ENCODE measurements at regions not wholly inside any gene's neighbourhood (a gene's known extent, or its start where the extent isn't known, plus 50 kb on each side); places are given as distances from the start of the nearest gene placed in this dataset.

DNA sequence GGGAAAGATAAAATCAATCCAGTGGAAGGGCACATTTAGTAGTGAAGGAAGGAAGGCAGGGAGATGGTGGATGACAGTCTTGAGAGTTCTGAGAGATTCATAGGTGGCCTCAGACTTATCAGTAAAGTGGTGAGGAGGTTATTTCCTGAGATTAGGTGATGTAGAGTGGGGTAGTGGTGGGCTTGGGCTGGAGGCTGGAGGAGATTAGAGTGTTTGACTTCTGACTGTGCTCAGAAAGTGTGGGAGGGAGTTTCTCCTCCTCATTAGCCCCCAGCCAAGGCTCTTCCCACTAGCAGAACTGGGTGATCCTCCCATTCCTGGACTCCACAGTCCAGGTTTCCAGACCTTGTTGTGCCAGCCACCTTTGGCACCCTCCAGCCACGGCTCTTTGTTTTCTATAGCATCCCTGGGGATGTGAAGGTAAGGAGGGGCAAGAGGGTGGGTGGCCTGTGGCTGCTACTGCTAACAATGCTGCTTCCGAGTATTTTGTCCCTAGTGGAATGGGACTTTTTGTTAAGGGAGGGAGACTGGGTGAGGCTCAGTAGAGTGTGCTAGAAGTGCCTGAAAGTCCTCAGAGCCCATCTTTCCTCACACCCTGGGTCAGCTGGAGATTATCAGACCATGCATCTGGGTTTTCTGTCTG, 94.4 kb downstream of the ADRB2 start:
- no peaks in the 10 kb centered on the region for H3K36me3 Mint-ChIP-seq
- no peaks in the 10 kb centered on the region for H3K9me3 Mint-ChIP-seq
- H3K4me1 Mint-ChIP-seq (ENCODE audit: low read depth) = peaks cover 5% of the 10 kb centered on the region
- no peak overlapping the region for H3K4me3 Mint-ChIP-seq
- no peak overlapping the region for H3K27ac Mint-ChIP-seq
- peaks cover 21% of the 10 kb centered on the region for H3K27me3 Mint-ChIP-seq
- intact Hi-C loops (cut with micrococcal nuclease) = no loop called here
- CTCF ChIA-PET = no interaction called here
- no peak for DNase-seq
- POLR2A ChIA-PET = no interaction called here

DNA sequence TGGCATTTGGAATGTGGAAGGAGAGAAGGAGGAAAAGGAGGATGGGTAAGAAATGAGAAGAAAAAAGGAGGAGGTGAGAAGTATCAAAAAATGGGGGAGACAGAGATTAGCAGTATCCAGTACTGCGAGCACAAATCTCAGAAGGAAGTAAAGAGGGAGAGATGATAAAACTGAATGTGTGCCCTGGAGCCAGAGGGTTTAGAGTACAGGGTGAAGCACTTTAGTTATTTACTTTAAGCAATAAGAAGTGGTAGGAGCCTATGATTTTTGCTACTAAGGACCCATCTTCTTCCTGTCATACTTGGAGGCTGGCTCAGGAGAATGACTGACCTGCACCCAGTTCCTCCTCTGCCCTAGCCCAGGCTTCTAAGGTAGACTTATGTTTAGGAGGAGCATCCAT, 94.9 kb downstream of the ADRB2 start:
- intact Hi-C loops (cut with micrococcal nuclease) = no loop called here
- H3K9me3 Mint-ChIP-seq = no peaks in the 10 kb centered on the region
- H3K4me1 Mint-ChIP-seq (ENCODE audit: low read depth) = peaks cover 5% of the 10 kb centered on the region
- no peak overlapping the region for H3K27ac Mint-ChIP-seq
- ChIA-PET CTCF (no interaction called here), POLR2A (no interaction called here)
- peaks cover 22% of the 10 kb centered on the region for H3K27me3 Mint-ChIP-seq
- H3K4me3 Mint-ChIP-seq = no peak overlapping the region
- DNase-seq = no peak
- no peaks in the 10 kb centered on the region for H3K36me3 Mint-ChIP-seq

DNA sequence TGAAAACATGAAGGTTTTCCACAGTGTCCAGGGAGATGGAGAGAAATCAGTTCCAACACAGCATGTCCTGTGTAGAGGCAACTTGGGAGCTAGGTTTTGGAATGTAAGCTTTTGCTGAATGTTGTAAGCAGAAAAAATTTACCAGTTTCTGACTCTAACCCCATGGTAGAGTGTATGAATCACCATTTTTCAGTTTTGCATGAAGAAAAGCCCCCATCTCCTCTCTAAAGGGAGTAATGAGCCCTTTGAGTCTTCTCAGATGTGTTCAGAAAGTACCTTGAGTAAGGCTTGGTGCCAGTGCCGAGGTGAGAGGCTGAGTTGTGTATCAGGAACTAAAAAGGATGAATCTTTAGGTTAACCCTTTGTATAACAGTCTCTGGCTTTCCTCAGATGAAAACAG, 96.2 kb downstream of the ADRB2 start:
- Mint-ChIP-seq H3K4me3 (no peak overlapping the region), H3K4me1 (ENCODE audit: low read depth) (peaks cover 5% of the 10 kb centered on the region), H3K9me3 (no peaks in the 10 kb centered on the region), H3K27ac (no peak overlapping the region), H3K36me3 (no peaks in the 10 kb centered on the region), H3K27me3 (peaks cover 22% of the 10 kb centered on the region)
- POLR2A ChIA-PET = no interaction called here
- intact Hi-C loops (cut with micrococcal nuclease) = no loop called here
- CTCF ChIA-PET = interaction anchor here (1.3 kb wide), 1 partner anchor 29 kb away, joined by 4 read pairs; no protein-coding TSS in a partner anchor
- peak; percentile 21 for DNase-seq

DNA sequence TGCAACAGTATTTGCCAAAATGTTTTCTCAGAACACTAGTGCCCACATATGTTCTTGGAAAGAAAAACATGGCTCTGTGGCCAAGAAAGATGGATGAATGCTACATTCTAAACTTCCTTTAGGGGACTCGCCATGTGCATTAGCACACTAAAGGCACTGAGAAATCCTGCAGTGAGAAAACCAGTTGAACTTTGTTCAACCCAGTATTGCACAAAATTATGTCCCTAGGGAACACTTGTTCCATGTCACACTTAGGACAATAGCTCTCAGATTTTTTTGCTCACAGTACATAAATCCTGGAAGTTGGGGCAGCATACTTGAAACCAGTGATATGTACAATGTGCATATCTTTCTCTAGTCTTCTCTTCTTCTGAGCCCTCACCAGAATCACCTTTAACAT, 96.6 kb downstream of the ADRB2 start:
- CTCF ChIA-PET = interaction anchor here (1.3 kb wide), 1 partner anchor 30 kb away, joined by 4 read pairs; no protein-coding TSS in a partner anchor
- DNase-seq = no peak
- POLR2A ChIA-PET = no interaction called here
- Mint-ChIP-seq H3K27ac (no peak overlapping the region), H3K4me1 (ENCODE audit: low read depth) (peaks cover 5% of the 10 kb centered on the region), H3K36me3 (no peaks in the 10 kb centered on the region), H3K9me3 (no peaks in the 10 kb centered on the region), H3K4me3 (no peak overlapping the region), H3K27me3 (peaks cover 22% of the 10 kb centered on the region)
- intact Hi-C loops (cut with micrococcal nuclease) = no loop called here

DNA sequence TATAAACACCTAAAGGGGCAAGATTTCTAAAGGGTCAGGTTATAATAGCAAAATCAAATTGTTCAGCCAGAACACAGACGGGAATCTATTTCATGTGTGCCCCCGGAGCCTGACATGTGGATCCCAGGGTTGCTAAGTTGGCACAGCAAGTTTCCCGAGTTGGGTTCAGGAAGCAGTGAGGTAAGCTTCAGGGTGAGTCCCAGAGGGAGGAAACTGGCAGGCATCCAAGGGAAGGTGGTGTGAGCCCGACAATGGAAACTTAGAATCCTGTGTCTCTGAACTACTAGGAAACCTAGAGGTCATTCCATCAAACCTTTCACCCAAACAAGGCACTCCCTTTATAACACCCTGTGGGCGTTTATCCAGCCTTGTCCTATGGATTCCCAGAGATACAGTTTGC, 98.4 kb downstream of the ADRB2 start:
- intact Hi-C loops (cut with micrococcal nuclease) = no loop called here
- CTCF ChIA-PET = interaction anchor here (0.8 to 1.7 kb wide), 2 partner anchors 33 to 194 kb away, joined by 3 to 5 read pairs; no protein-coding TSS in a partner anchor
- Mint-ChIP-seq H3K4me3 (no peak overlapping the region), H3K36me3 (no peaks in the 10 kb centered on the region), H3K27me3 (peaks cover 19% of the 10 kb centered on the region), H3K4me1 (ENCODE audit: low read depth) (peaks cover 5% of the 10 kb centered on the region), H3K27ac (no peak overlapping the region), H3K9me3 (no peaks in the 10 kb centered on the region)
- no peak for DNase-seq
- POLR2A ChIA-PET = no interaction called here

DNA sequence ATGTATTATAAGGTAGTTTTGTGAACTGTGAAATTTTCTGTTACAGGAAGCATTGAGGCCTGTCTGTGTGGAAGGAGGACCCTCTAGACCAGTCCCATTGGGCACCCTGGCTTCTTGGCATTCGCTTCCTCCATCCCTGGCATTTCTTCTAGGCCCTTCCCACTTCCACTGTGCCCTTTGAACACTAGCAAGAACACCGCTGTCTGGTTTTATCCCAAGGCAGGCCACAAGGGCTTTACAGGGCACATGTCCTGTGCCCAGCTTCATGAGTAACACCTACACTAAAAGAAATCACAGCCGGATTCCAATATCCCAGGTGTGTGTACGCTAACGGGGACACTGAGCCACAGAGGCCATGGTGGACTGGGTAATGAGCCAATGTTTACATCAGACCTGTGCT, 99.8 kb downstream of the ADRB2 start:
- peaks cover 5% of the 10 kb centered on the region for H3K4me1 Mint-ChIP-seq (ENCODE audit: low read depth)
- no peak for DNase-seq
- ChIA-PET POLR2A (no interaction called here), CTCF (interaction anchor here (0.5 kb wide), 1 partner anchor 176 kb away, joined by 3 read pairs; no protein-coding TSS in a partner anchor)
- H3K9me3 Mint-ChIP-seq = no peaks in the 10 kb centered on the region
- no peaks in the 10 kb centered on the region for H3K36me3 Mint-ChIP-seq
- peaks cover 14% of the 10 kb centered on the region for H3K27me3 Mint-ChIP-seq
- no peak overlapping the region for H3K27ac Mint-ChIP-seq
- no peak overlapping the region for H3K4me3 Mint-ChIP-seq
- intact Hi-C loops (cut with micrococcal nuclease) = no loop called here

DNA sequence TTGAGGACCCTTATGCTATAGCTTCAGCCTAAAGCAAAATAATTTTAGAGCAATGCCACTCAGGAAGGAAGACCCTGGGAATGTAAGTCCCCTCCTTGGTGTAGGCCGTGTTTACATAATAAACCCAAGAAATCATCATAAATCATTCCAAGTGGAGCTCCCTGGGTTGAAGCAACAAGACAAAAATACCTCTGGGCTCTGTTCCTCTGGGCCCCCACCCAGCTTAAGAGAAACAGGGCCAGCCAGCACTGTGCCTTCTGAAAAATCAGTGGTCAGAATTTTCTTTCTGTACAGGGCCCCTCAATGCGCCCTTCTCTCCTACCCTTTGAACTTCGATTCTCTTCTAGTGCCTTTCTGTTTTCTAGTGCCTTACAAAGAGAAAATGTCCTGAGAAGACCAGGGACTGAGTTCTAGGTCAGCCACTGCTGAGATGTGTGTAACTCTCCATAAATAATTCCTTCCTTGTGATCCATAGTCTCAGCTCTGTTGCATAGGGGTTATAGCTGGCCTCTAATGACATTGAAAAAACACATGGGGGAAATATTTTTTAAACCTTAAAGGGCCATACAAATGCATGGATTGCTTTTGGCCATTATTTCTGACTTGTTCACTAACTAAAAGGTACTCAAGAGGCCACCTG, 101.0 kb downstream of the ADRB2 start:
- Mint-ChIP-seq H3K9me3 (no peaks in the 10 kb centered on the region), H3K27ac (no peak overlapping the region), H3K36me3 (no peaks in the 10 kb centered on the region), H3K27me3 (peaks cover 12% of the 10 kb centered on the region), H3K4me1 (ENCODE audit: low read depth) (peaks cover 3% of the 10 kb centered on the region), H3K4me3 (no peak overlapping the region)
- POLR2A ChIA-PET = no interaction called here
- DNase-seq = no peak
- intact Hi-C loops (cut with micrococcal nuclease) = no loop called here
- CTCF ChIA-PET = interaction anchor here (0.6 to 1.3 kb wide), 3 partner anchors 31 to 169 kb away, joined by 3 read pairs; no protein-coding TSS in a partner anchor

DNA sequence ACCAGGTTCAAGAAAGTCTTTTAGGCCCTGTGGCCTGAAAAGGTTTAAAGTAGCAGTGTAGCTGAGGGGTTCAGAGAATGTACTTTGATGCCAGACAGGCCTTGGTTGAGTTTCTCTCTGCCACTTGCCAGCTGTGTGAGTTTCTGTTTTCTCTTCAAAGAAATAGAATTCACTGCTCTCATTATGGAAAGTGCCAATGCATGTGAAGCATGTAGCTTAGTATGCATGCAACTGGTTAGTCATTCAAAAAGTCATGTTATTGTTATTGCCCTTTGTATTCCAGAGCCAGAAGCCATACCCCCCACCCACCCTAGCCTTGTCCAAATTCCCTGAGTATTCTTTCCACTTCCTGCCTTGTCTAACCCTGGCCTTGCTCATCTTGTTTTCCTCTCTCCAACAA, 101.7 kb downstream of the ADRB2 start:
- H3K27ac Mint-ChIP-seq = no peak overlapping the region
- no peaks in the 10 kb centered on the region for H3K9me3 Mint-ChIP-seq
- ChIA-PET POLR2A (no interaction called here), CTCF (interaction anchor here (1.3 kb wide), 1 partner anchor 108 kb away, joined by 3 read pairs; no protein-coding TSS in a partner anchor)
- H3K4me3 Mint-ChIP-seq = no peak overlapping the region
- peaks cover 9% of the 10 kb centered on the region for H3K27me3 Mint-ChIP-seq
- intact Hi-C loops (cut with micrococcal nuclease) = no loop called here
- H3K4me1 Mint-ChIP-seq (ENCODE audit: low read depth) = no peaks in the 10 kb centered on the region
- no peak for DNase-seq
- H3K36me3 Mint-ChIP-seq = no peaks in the 10 kb centered on the region

DNA sequence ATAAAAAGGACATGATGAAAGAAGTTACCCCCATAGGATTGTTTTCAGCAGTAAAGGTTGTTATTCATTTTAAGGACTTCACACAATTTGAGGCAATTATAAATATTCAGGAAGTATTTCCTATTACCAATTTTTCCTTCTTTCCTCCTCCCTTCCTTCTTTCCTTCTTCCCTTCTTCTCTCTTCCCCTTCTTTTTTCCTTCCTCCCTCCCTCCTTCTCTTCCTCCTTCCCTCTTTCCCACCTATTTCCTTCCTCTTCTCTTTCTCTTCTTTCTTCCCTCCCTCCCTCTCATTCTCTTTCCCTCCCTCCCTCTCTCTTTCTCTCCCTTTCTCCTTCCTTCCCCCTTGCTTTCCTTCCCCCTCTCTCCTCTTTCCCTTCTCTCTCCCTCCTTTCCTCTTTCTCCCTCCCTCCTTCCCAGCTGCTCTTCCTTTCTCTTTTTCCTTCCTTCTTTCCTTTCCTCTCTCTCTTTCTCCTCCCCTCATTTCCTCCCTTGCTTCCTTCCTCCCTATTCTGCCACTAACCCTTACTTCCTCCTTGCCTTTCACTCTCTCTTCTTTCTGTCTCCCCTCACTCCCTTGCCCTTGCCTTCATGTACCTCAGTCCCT, 105.1 kb downstream of the ADRB2 start:
- no peak overlapping the region for H3K4me3 Mint-ChIP-seq
- intact Hi-C loops (cut with micrococcal nuclease) = no loop called here
- no peak overlapping the region for H3K27ac Mint-ChIP-seq
- ChIA-PET POLR2A (no interaction called here), CTCF (interaction anchor here (2.1 kb wide), 1 partner anchor 26 kb away, joined by 9 read pairs; no protein-coding TSS in a partner anchor)
- peaks cover 1% of the 10 kb centered on the region for H3K27me3 Mint-ChIP-seq
- H3K9me3 Mint-ChIP-seq = no peaks in the 10 kb centered on the region
- no peak for DNase-seq
- no peaks in the 10 kb centered on the region for H3K36me3 Mint-ChIP-seq
- H3K4me1 Mint-ChIP-seq (ENCODE audit: low read depth) = no peaks in the 10 kb centered on the region

DNA sequence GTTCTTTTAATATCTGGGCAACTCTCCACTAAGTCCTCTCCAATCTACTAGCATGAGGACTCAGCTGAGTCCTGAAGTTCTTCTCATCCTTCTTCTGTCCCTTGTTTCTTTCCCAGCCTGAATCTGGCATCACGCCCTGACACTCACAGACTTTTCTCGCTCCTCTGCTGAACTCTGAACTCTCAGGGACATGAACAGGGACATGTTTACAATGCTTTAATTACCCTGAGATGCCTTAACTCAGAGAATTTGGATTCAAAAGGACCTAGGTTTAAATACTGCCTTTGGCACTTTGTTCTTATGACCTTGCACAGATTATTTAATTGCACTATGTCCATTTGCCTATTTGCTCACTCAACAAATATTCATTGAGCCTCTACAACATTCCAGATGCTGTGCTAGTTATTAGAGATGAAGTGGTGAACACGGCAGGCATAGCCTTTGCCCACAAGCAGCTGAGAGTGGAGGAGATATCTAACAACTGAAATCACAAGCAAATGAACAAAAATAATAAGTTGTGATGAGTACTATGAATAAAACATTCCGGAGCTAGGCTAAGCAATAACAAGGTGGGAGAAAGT, 106.0 kb downstream of the ADRB2 start:
- POLR2A ChIA-PET = no interaction called here
- CTCF ChIA-PET = no interaction called here

DNA sequence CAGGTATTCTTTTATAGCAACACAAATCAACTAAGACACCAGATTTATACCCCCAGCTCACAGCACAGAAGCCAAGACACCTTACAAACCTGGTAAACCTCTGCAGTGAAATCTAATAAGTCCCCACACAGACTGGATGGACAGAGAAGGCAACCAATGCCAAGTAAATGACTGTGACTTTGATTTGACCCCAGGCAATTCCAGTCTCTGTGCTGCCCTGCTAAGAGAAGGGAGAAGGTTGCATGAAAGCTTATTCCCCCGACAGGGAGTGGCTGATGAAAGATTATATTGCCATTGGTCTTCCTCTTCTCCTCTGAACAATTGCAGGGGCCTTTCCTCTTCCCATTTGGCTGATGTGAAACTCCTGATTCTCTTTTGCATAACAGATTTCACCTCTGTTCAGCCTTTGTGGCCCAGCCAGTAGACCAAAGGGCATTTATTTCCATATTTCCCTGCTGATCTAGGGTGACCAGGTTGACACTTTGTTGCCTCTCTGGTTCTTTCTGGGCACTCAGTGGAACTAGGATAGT, 107.6 kb downstream of the ADRB2 start:
- H3K9me3 Mint-ChIP-seq = no peaks in the 10 kb centered on the region
- H3K27ac Mint-ChIP-seq = no peak overlapping the region
- intact Hi-C loops (cut with micrococcal nuclease) = no loop called here
- H3K4me3 Mint-ChIP-seq = no peak overlapping the region
- no peaks in the 10 kb centered on the region for H3K36me3 Mint-ChIP-seq
- POLR2A ChIA-PET = no interaction called here
- DNase-seq = no peak
- no peaks in the 10 kb centered on the region for H3K4me1 Mint-ChIP-seq (ENCODE audit: low read depth)
- CTCF ChIA-PET = interaction anchor here (1.2 kb wide), 1 partner anchor 24 kb away, joined by 3 read pairs; no protein-coding TSS in a partner anchor
- H3K27me3 Mint-ChIP-seq = peaks cover 3% of the 10 kb centered on the region

More for the DNA sequence above, 106.0 kb downstream of the ADRB2 start:
- intact Hi-C loops (cut with micrococcal nuclease) = no loop called here
- no peak for DNase-seq
- Mint-ChIP-seq H3K4me1 (ENCODE audit: low read depth) (no peaks in the 10 kb centered on the region), H3K27ac (no peak overlapping the region), H3K27me3 (peaks cover 1% of the 10 kb centered on the region), H3K9me3 (no peaks in the 10 kb centered on the region), H3K4me3 (no peak overlapping the region), H3K36me3 (no peaks in the 10 kb centered on the region)

DNA sequence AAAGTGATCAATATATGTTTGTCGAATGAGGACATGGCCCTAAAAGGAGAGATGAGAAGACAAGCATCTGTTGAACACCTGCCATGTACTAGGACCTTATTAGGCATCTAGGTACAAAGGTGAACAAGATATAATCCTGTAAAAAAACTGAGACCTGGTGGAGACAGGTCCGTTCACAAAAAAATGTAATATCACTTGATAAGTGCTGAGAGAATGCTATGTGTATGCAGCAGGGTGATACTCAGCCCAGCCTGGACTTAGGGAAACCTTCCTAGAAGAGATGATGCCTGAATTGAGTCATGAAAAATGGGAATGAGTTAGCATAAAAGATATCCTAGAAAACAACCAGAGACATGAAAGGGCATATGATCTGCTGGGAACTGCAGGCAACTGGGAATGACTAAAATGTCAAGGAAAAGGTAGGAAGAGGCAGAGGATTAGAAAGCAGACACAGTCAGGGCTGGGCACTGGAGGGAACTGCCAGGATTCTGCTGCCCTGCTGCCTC, 108.5 kb downstream of the ADRB2 start:
- DNase-seq = no peak
- H3K9me3 Mint-ChIP-seq = no peaks in the 10 kb centered on the region
- H3K4me3 Mint-ChIP-seq = no peak overlapping the region
- ChIA-PET CTCF (no interaction called here), POLR2A (no interaction called here)
- intact Hi-C loops (cut with micrococcal nuclease) = no loop called here
- H3K27me3 Mint-ChIP-seq = peaks cover 4% of the 10 kb centered on the region
- H3K36me3 Mint-ChIP-seq = no peaks in the 10 kb centered on the region
- no peaks in the 10 kb centered on the region for H3K4me1 Mint-ChIP-seq (ENCODE audit: low read depth)
- H3K27ac Mint-ChIP-seq = no peak overlapping the region

Data from activated CD4-positive, alpha-beta memory T cell treated with anti-CD3 and anti-CD28 coated beads for 36 hours (primary cell).